Smooth muscle cell (in vitro differentiated cells): ENCODE measurements at regions not wholly inside any gene's neighbourhood (a gene's known extent, or its start where the extent isn't known, plus 50 kb on each side); places are given as distances from the start of the nearest gene placed in this dataset.

Experiments used
- DNase-seq: peaks from one replicate; lab custom pipeline; 2025; ENCODE audit not compliant: unreplicated experiment; lab: John Stamatoyannopoulos, UW
- H2AFZ ChIP-seq: fragments of 200-600 bp; sonication (generic); 2 replicates; pipeline ENCODE4 v1.6.0; 2016; ENCODE audit warnings: antibody characterized with exemption, low read depth, mild to moderate bottlenecking
- H3F3A ChIP-seq: fragments of 200-600 bp; sonication (generic); 2 replicates; pipeline ENCODE4 v1.6.0; 2017; ENCODE audit warnings: antibody characterized with exemption, low read depth
- H3K27ac ChIP-seq: fragments of 200-600 bp; sonication (generic); 2 replicates; pipeline ENCODE4 v1.5.1; 2016; ENCODE audit warnings: low read depth, mild to moderate bottlenecking
- H3K27me3 ChIP-seq: fragments of 200-600 bp; sonication (generic); 2 replicates; pipeline ENCODE4 v1.6.1; 2016; ENCODE audit warnings: low read depth, mild to moderate bottlenecking
- H3K36me3 ChIP-seq: fragments of 200-600 bp; sonication (generic); 2 replicates; pipeline ENCODE4 v1.5.1; 2016; ENCODE audit warnings: low read depth
- H3K4me1 ChIP-seq: fragments of 200-600 bp; sonication (generic); 2 replicates; pipeline ENCODE4 v1.5.1; 2016; ENCODE audit warnings: low read depth
- H3K4me2 ChIP-seq: fragments of 200-600 bp; sonication (generic); 2 replicates; pipeline ENCODE4 v1.6.0; 2016; ENCODE audit warnings: mild to moderate bottlenecking
- H3K4me3 ChIP-seq: fragments of 200-600 bp; sonication (generic); 2 replicates; pipeline ENCODE4 v1.5.1; 2016; ENCODE audit warnings: mild to moderate bottlenecking
- H3K79me2 ChIP-seq: fragments of 200-600 bp; sonication (generic); 2 replicates; pipeline ENCODE4 v1.6.0; 2016; ENCODE audit warnings: low read depth, mild to moderate bottlenecking
- H3K9ac ChIP-seq: fragments of 200-600 bp; sonication (generic); 2 replicates; pipeline ENCODE4 v1.6.0; 2016; ENCODE audit warnings: low read depth
- H3K9me3 ChIP-seq: fragments of 200-600 bp; sonication (generic); replicated peaks from 2 replicates; pipeline ENCODE4 v1.5.1; 2016; ENCODE audit warnings: low read depth
- H4K20me1 ChIP-seq: fragments of 200-600 bp; sonication (generic); 2 replicates; pipeline ENCODE4 v1.6.0; 2016; ENCODE audit warnings: low read depth
- whole genome bisulfite sequencing: methylation state at CpG from one replicate; pipeline ENCODE4 v1.1.7; 2016; ENCODE audit warnings: low lambda C conversion rate; 5-methylcytosine and 5-hydroxymethylcytosine counted together
- TF ChIP-seq, protein P1 (sequence below): fragments of 200-600 bp; sonication (generic); IDR thresholded peaks from 2 replicates; pipeline ENCODE4 v1.5.1; 2017; ENCODE audit warnings: borderline replicate concordance, mild to moderate bottlenecking, antibody characterized with exemption; ENCODE audit not compliant: insufficient read depth, poor library complexity, severe bottlenecking

DNA sequence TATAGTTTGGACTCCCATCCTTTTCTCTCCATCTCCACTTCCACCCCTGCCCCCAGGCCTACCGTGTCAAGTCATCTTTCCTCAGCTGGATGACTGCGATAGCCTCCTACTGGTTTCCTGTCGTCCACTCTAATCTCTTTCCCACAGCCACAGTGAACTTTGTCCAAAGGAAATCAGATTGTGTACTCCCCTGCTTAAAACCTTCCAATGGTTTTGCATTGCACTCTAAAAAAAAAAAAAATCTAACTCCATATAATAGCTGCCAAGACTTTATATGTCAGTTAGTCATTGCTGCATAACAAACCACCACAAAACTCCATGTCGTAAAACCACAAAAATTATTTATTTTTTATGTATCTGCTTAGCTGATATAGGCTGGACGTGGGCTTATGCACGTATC lies 160.2 kb upstream of the CCDC68 start:
- Histone ChIP-seq H3K4me3 (no peak overlapping the region), H3K27ac (no peak overlapping the region), H3K36me3 (no peaks in the 10 kb centered on the region), H3K27me3 (no peaks in the 10 kb centered on the region), H3K9me3 (no peaks in the 10 kb centered on the region), H2AFZ (no peak overlapping the region), H3K9ac (no peak overlapping the region), H3F3A (no peaks in the 10 kb centered on the region), H3K4me2 (no peak overlapping the region), H3K4me1 (no peaks in the 10 kb centered on the region), H3K79me2 (no peaks in the 10 kb centered on the region), H4K20me1 (no peaks in the 10 kb centered on the region)
- DNase-seq: no peak
- TF ChIP-seq, protein P1, sequence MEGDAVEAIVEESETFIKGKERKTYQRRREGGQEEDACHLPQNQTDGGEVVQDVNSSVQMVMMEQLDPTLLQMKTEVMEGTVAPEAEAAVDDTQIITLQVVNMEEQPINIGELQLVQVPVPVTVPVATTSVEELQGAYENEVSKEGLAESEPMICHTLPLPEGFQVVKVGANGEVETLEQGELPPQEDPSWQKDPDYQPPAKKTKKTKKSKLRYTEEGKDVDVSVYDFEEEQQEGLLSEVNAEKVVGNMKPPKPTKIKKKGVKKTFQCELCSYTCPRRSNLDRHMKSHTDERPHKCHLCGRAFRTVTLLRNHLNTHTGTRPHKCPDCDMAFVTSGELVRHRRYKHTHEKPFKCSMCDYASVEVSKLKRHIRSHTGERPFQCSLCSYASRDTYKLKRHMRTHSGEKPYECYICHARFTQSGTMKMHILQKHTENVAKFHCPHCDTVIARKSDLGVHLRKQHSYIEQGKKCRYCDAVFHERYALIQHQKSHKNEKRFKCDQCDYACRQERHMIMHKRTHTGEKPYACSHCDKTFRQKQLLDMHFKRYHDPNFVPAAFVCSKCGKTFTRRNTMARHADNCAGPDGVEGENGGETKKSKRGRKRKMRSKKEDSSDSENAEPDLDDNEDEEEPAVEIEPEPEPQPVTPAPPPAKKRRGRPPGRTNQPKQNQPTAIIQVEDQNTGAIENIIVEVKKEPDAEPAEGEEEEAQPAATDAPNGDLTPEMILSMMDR: no peak
- 48% methylated on average over 6 of the region's 6 CpGs for WGBS

DNA sequence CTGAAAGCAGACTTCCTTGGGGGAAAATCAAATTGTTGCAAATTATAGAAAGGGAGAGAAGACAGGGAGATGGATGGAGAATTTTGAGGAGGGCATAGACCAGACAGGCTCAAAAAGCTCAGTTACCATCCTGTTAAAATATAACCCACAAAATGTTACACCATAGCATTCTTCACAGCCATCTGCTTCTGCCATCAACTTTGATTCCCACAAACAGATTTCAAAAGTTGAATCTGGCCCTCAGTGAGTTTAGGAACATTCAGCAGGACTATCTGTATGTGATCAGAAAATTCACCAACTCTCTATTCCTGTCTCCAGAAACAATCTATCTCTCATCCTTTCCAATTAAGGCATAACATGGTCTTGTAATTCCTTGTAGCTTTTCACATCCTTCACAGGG lies 159.8 kb upstream of the CCDC68 start:
- Histone ChIP-seq H3K27ac (no peak overlapping the region), H3K9ac (no peak overlapping the region), H3K4me1 (no peaks in the 10 kb centered on the region), H3K27me3 (no peaks in the 10 kb centered on the region), H3K4me3 (no peak overlapping the region), H2AFZ (no peak overlapping the region), H3F3A (no peaks in the 10 kb centered on the region), H3K36me3 (no peaks in the 10 kb centered on the region), H3K9me3 (no peaks in the 10 kb centered on the region), H3K79me2 (no peaks in the 10 kb centered on the region), H4K20me1 (no peaks in the 10 kb centered on the region), H3K4me2 (no peak overlapping the region)
- DNase-seq: no peak
- TF ChIP-seq, protein P1: no peak

DNA sequence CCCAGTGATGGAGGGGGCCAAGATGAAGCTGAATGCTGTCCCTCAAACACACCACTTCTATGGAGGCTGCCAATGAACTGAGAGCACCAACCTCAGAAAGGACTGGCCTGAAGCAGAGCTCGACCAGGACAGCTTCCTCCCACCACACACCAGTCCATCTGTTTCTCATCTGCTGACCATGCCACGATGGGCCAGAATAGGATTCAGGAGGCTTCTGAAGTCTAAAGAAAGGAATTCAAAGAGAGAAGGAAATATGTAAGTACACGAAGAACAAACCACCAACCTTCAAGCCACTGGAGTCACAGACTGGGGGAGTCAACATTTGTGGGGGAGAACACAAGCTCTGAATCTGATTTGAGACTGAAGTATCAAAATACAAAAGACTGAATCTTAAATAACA lies 157.6 kb upstream of the CCDC68 start:
- no peak overlapping the region for H3K4me2 ChIP-seq
- no peak for DNase-seq
- H3K4me1 ChIP-seq: no peaks in the 10 kb centered on the region
- no peaks in the 10 kb centered on the region for H3K27me3 ChIP-seq
- no peak overlapping the region for H3K9ac ChIP-seq
- TF ChIP-seq, protein P1: no peak
- WGBS: 68% methylated on average over 3 of the region's 3 CpGs
- no peaks in the 10 kb centered on the region for H4K20me1 ChIP-seq
- no peaks in the 10 kb centered on the region for H3F3A ChIP-seq
- H2AFZ ChIP-seq: no peak overlapping the region
- no peaks in the 10 kb centered on the region for H3K36me3 ChIP-seq
- no peaks in the 10 kb centered on the region for H3K79me2 ChIP-seq
- no peak overlapping the region for H3K27ac ChIP-seq
- H3K9me3 ChIP-seq: no peaks in the 10 kb centered on the region
- no peak overlapping the region for H3K4me3 ChIP-seq

DNA sequence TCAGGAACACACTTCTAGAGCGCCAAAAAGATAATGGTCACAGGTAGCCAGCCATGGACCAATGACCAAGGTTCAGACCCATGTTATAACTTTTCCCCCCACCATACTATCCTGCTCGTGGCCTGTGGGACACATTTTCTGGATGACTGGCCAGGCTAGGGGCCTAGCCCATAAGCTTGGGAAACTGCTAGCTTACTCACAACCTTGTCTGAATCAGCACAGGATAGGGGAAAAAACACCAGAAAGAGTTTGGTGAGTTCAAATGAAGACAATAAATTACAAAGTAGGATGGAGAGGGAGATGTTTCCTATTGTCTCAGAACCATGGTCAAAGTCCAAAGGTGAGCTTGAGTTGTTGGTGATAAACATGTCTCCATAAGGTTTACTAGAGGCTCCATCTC lies 156.3 kb upstream of the CCDC68 start:
- Histone ChIP-seq H3K9me3 (no peaks in the 10 kb centered on the region), H3K9ac (no peak overlapping the region), H3K4me3 (no peak overlapping the region), H3K36me3 (no peaks in the 10 kb centered on the region), H2AFZ (no peak overlapping the region), H3K79me2 (no peaks in the 10 kb centered on the region), H3F3A (no peaks in the 10 kb centered on the region), H3K4me2 (no peak overlapping the region), H3K4me1 (no peaks in the 10 kb centered on the region), H3K27me3 (no peaks in the 10 kb centered on the region), H3K27ac (no peak overlapping the region), H4K20me1 (no peaks in the 10 kb centered on the region)
- TF ChIP-seq, protein P1: no peak
- DNase-seq: no peak
- 75% methylated on average over 2 of the region's 2 CpGs for WGBS
